ENCODE measurements at regions not wholly inside any gene's neighbourhood (a gene's known extent, or its start where the extent isn't known, plus 50 kb on each side); places are given as distances from the start of the nearest gene placed in this dataset.

GRCh38 chr1:34276606-34277005 lies 99.9 kb downstream of the C1orf94 start:
- TF ChIP-seq, protein P1, sequence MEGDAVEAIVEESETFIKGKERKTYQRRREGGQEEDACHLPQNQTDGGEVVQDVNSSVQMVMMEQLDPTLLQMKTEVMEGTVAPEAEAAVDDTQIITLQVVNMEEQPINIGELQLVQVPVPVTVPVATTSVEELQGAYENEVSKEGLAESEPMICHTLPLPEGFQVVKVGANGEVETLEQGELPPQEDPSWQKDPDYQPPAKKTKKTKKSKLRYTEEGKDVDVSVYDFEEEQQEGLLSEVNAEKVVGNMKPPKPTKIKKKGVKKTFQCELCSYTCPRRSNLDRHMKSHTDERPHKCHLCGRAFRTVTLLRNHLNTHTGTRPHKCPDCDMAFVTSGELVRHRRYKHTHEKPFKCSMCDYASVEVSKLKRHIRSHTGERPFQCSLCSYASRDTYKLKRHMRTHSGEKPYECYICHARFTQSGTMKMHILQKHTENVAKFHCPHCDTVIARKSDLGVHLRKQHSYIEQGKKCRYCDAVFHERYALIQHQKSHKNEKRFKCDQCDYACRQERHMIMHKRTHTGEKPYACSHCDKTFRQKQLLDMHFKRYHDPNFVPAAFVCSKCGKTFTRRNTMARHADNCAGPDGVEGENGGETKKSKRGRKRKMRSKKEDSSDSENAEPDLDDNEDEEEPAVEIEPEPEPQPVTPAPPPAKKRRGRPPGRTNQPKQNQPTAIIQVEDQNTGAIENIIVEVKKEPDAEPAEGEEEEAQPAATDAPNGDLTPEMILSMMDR (IDR thresholded peaks at IDR 0.05): no peak
- TF ChIP-seq POLR2A (IDR thresholded peaks at IDR 0.05): no peak
- no peak for TF ChIP-seq POLR2AphosphoS5 (IDR thresholded peaks at IDR 0.05)

Data from prostate gland (tissue), 2 donors.